ENCODE measurements at regions not wholly inside any gene's neighbourhood (a gene's known extent, or its start where the extent isn't known, plus 50 kb on each side); places are given as distances from the start of the nearest gene placed in this dataset.

DNA sequence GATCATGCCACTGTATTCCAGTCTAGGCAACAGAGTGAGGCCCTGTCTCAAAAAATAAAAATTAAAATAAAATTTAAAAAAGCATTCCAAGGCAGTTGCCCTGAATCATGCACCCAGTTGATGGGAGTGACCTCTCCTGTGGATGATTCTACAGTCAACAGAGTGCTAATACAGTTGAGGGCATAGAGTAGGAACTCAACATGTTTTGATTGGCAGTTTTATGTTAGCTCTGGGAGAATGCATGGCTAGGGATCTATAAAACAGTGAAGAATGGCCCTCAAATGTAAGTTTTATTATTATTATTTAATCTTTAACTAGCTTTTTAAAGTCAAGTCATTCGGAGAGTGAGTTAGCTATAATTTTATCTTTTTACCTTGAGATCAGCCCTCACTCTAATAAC, 228.5 kb upstream of the ITGA4 start:
- no peaks in the 10 kb centered on the region for H3K9me3 ChIP-seq (ENCODE audit: control insufficient read depth in 2 of 3, insufficient read depth in 1 of 3, low read length in 3 of 3)
- no peak overlapping the region for H3K27ac ChIP-seq (ENCODE audit: low read depth in 2 of 2, low read length in 2 of 2)
- TF ChIP-seq, protein P1, sequence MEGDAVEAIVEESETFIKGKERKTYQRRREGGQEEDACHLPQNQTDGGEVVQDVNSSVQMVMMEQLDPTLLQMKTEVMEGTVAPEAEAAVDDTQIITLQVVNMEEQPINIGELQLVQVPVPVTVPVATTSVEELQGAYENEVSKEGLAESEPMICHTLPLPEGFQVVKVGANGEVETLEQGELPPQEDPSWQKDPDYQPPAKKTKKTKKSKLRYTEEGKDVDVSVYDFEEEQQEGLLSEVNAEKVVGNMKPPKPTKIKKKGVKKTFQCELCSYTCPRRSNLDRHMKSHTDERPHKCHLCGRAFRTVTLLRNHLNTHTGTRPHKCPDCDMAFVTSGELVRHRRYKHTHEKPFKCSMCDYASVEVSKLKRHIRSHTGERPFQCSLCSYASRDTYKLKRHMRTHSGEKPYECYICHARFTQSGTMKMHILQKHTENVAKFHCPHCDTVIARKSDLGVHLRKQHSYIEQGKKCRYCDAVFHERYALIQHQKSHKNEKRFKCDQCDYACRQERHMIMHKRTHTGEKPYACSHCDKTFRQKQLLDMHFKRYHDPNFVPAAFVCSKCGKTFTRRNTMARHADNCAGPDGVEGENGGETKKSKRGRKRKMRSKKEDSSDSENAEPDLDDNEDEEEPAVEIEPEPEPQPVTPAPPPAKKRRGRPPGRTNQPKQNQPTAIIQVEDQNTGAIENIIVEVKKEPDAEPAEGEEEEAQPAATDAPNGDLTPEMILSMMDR (IDR thresholded peaks at IDR 0.05; ENCODE audit: borderline replicate concordance, extremely low read depth, insufficient read depth), result no peak
- intact Hi-C loops (cut with DNase I), result no loop called here
- no peak for DNase-seq
- no peaks in the 10 kb centered on the region for H3K27me3 ChIP-seq (ENCODE audit: control insufficient read depth, insufficient read depth, low read length)
- no peak overlapping the region for H3K4me3 ChIP-seq (ENCODE audit: low read length in 3 of 3)
- no peak for FAIRE-seq
- no peaks in the 10 kb centered on the region for H3K4me1 ChIP-seq (ENCODE audit: control insufficient read depth in 2 of 3, insufficient read depth in 2 of 3, low read depth in 1 of 3, low read length in 3 of 3)
- H3K9ac ChIP-seq (ENCODE audit: low read length in 3 of 3), result no peak overlapping the region
- no peaks in the 10 kb centered on the region for H3K36me3 ChIP-seq (ENCODE audit: control insufficient read depth in 2 of 3, insufficient read depth in 3 of 3, low read length in 3 of 3)

DNA sequence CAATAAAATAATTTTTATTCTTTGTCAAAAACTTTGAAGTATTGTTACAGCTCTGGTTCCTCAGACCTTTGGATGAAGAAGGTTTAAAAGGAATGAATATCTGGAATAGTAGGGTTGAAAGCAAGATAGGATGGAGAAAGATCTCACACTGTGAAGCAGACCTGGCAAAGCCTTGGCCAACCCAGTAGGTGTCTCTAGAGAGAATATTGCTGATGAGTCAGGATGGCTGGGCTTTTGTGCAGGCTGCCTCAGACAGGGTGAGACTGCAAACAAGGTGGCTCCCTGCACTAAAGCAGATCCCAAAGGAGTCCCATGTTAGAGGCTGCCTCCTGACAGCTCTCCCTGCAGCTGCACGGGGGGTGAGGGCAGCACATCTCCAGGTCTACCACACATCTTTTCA, 226.0 kb upstream of the ITGA4 start:
- no peak overlapping the region for H3K9ac ChIP-seq (ENCODE audit: low read length in 3 of 3)
- no peaks in the 10 kb centered on the region for H3K9me3 ChIP-seq (ENCODE audit: control insufficient read depth in 2 of 3, insufficient read depth in 1 of 3, low read length in 3 of 3)
- no peaks in the 10 kb centered on the region for H3K4me1 ChIP-seq (ENCODE audit: control insufficient read depth in 2 of 3, insufficient read depth in 2 of 3, low read depth in 1 of 3, low read length in 3 of 3)
- FAIRE-seq (no peak), DNase-seq (no peak)
- no peak overlapping the region for H3K4me3 ChIP-seq (ENCODE audit: low read length in 3 of 3)
- no peak overlapping the region for H3K27ac ChIP-seq (ENCODE audit: low read depth in 2 of 2, low read length in 2 of 2)
- TF ChIP-seq, protein P1 (IDR thresholded peaks at IDR 0.05; ENCODE audit: borderline replicate concordance, extremely low read depth, insufficient read depth), result no peak
- no peaks in the 10 kb centered on the region for H3K27me3 ChIP-seq (ENCODE audit: control insufficient read depth, insufficient read depth, low read length)
- intact Hi-C loops (cut with DNase I), result no loop called here
- no peaks in the 10 kb centered on the region for H3K36me3 ChIP-seq (ENCODE audit: control insufficient read depth in 2 of 3, insufficient read depth in 3 of 3, low read length in 3 of 3)

DNA sequence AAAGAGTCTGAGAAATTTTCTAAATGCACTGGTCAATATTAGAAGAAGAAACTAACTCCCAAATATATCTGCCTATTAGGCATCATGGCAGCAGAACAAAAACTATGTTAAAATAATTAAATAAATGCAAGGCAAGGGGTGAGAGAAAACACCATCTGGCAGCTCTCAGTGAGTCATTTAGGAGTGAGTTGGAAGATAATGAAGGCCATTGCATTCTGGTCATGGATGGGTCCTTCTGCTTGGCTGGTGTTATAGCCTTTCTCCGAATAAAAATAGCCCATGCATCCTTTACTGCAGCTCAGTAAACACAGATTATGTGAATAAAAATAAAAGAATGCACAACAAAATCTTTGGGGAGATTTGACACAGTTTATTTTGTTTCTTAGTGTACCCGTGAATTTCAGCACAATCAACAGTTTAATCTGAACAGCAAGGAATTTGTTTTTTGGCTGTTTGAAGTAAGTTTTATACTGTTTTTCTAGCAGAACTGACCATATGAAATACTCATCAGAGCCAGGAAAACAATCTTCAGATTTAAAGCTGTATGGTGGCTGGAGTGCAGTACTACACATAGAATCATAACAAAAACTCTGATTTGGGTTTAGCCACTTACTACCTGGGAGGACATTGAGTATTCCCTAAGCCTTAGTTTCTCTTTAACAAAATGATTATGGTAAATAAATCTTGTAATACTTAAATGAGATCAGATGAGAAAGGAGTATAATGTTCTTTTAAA, 225.1 kb upstream of the ITGA4 start:
- no peak overlapping the region for H3K27ac ChIP-seq (ENCODE audit: low read depth in 2 of 2, low read length in 2 of 2)
- intact Hi-C loops (cut with DNase I), result no loop called here
- no peaks in the 10 kb centered on the region for H3K36me3 ChIP-seq (ENCODE audit: control insufficient read depth in 2 of 3, insufficient read depth in 3 of 3, low read length in 3 of 3)
- TF ChIP-seq, protein P1 (IDR thresholded peaks at IDR 0.05; ENCODE audit: borderline replicate concordance, extremely low read depth, insufficient read depth), result no peak
- H3K9ac ChIP-seq (ENCODE audit: low read length in 3 of 3), result no peak overlapping the region
- H3K4me3 ChIP-seq (ENCODE audit: low read length in 3 of 3), result no peak overlapping the region
- H3K9me3 ChIP-seq (ENCODE audit: control insufficient read depth in 2 of 3, insufficient read depth in 1 of 3, low read length in 3 of 3), result no peaks in the 10 kb centered on the region
- no peaks in the 10 kb centered on the region for H3K27me3 ChIP-seq (ENCODE audit: control insufficient read depth, insufficient read depth, low read length)
- FAIRE-seq (no peak), DNase-seq (no peak)
- no peaks in the 10 kb centered on the region for H3K4me1 ChIP-seq (ENCODE audit: control insufficient read depth in 2 of 3, insufficient read depth in 2 of 3, low read depth in 1 of 3, low read length in 3 of 3)

DNA sequence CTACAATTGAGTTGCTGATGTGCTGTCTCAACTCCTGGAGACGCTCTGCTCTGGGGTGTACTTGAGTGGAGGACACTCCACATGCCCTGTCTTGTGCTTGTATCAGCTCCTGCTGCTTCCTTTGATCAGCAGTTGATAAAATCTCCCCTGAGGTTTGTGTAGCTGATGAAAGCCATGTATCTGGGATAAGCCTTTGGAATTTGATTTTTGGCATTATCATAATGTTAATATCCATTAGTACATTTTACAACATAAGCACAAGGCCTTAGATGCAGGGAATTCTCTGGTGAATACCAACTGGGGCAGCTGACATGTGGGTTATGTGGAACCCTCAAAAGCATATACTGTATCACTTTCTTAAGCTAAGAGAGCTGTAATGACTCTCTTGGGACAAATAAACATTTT, 222.7 kb upstream of the ITGA4 start:
- Histone ChIP-seq H3K4me3 (ENCODE audit: low read length in 3 of 3) (no peak overlapping the region), H3K9ac (ENCODE audit: low read length in 3 of 3) (no peak overlapping the region), H3K36me3 (ENCODE audit: control insufficient read depth in 2 of 3, insufficient read depth in 3 of 3, low read length in 3 of 3) (no peaks in the 10 kb centered on the region), H3K27me3 (ENCODE audit: control insufficient read depth, insufficient read depth, low read length) (no peaks in the 10 kb centered on the region), H3K27ac (ENCODE audit: low read depth in 2 of 2, low read length in 2 of 2) (no peak overlapping the region), H3K4me1 (ENCODE audit: control insufficient read depth in 2 of 3, insufficient read depth in 2 of 3, low read depth in 1 of 3, low read length in 3 of 3) (no peaks in the 10 kb centered on the region), H3K9me3 (ENCODE audit: control insufficient read depth in 2 of 3, insufficient read depth in 1 of 3, low read length in 3 of 3) (no peaks in the 10 kb centered on the region)
- intact Hi-C loops (cut with DNase I), result no loop called here
- TF ChIP-seq, protein P1 (IDR thresholded peaks at IDR 0.05; ENCODE audit: borderline replicate concordance, extremely low read depth, insufficient read depth), result no peak
- no peak for DNase-seq
- FAIRE-seq, result no peak

Data from kidney (tissue), 13 donors.